NOMO-1 (cell line): ENCODE measurements at regions not wholly inside any gene's neighbourhood (a gene's known extent, or its start where the extent isn't known, plus 50 kb on each side); places are given as distances from the start of the nearest gene placed in this dataset.

Experiments used
- DNase-seq, 2 experiments: peaks; one replicate each; lab custom pipeline; 2025; ENCODE audit not compliant: unreplicated experiment in 2 of 2; lab: John Stamatoyannopoulos, UW

DNA sequence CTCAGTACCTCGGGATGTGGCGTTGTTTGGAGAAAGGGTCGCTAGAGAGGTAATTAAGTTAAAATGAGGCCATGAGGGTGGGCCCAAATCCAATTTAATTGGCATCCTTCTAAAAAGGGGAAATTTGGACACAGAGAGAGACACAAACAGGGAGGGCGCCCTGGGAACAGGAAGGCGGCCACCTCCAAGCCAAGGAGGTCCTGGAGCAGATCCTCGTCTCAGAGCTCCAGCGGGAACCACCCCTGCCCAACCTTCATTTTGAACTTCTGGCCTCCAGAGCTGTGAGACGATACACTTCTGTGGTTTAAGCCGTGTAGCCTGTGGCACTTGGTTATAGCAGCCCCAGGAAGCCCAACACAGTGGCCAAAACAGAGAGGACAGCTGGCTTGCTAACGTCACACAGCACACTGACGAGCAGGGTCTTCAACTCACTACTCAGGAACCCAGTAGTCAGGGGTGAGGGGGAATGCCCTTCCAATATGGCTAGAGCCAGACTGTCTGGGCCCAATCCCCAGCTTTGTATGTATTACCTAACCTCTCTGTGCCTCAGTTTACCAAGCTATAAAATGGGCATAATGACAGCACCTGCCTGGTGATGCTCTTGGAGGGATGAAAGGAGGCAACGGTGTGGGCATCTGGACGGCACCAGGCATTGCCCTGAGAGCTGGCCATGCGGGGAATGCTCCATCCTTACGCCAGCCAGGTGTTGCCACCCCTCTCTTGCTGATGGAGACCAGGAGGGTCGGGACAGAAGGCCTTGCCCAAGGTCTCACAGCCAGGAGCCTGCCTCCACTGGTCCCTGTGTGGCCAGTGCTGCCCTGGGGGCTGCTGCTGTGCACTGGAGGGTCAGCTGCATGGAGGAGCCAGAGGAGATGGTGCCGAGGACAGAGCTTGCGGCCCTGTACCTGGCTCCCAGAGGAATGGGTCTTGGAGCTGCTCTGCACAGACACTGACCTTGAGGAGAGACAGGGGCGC lies 53.3 kb upstream of the LINC01488 start:
- no peak for DNase-seq

DNA sequence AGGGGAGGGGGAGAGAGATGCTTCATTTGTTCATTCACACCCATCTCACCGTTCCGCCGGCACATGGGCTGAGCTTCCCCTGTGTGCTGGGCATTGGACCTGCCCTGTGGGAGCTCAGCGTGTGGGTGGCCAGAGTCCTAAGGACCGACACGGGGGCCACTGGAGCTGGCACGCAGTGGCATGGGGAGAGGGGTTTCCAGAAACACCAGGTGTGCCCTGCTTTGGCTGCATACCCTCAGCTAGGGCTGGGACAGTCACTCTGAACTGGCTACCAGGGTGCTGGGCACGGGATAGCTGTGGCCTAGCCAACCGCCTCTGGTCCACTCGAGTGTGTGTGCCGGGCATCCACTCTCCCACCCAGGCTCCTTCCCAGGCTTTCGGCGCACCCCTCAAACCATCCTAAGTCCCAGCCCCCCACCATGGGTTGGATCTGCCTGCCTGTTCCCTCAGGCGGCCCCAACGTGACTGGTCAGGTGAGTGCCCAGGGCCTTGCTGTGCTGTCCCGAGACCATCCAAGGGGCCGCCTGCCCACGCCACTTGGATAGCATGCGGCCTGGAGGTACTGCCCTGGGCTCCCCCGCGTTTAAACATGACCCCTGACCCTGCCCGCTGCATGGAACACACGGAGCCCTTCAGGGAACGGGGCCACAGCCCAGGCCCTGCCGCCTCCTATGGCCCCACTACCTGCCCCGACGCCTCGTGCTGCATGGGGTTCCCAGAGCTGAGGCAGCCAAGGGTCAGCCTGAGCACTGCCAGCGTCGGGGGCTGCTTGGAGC lies 51.6 kb upstream of the LINC01488 start:
- no peak for DNase-seq

DNA sequence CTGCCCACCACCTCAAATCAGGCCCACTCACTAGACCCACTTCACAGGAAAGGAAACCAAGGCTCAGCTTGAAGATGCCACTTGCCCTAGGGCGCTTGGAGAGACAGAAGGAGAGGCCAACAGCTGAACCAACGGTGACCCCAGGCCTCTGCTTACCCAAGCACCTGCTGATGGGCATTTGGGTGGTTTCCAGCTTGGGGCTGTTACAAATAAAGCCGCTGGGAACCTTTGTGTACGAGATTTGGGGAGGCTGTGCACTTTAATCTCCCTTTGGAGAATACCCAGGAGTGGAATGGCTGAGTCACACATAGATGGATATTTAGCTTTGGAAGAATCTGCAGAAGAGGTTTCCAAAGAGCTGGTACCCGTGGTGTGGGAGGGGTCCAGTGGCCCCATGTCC lies 50.9 kb upstream of the LINC01488 start:
- DNase-seq = no peak

DNA sequence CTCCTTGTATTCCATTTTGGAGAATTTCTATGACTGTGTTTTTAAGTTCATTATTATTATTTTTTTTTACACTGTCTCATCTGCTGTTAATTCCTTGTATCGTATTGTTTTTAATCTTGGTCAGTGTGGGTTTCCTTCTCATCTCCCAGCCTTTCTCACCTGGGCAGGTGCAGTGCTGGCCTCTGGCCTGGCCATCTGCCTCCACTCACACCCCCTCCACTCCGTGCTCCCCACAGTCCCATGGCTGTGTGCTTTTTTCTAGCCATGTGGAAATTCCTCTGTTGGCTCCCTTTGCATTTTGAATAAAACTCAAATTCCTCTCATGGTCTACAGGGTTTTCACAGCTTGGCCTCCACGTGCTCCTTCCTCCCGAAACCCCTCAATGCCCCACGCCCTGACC lies 50.3 kb upstream of the LINC01488 start:
- DNase-seq = no peak
